GM12865 (cell line): ENCODE measurements at regions not wholly inside any gene's neighbourhood (a gene's known extent, or its start where the extent isn't known, plus 50 kb on each side); places are given as distances from the start of the nearest gene placed in this dataset.
A peak's percentile ranks its signal among the peaks of the same experiment; 100 is the strongest.

Experiments
- DNase-seq: peaks from one replicate; pipeline ENCODE4 v3.0.0; 2010; ENCODE audit warnings: low read depth
- H3K4me3 ChIP-seq: 2 replicates; pipeline ENCODE4 v1.5.1; 2011; ENCODE audit warnings: mild to moderate bottlenecking, low read depth, low read length, control low read depth
- CTCF ChIP-seq: IDR thresholded peaks from 2 replicates; pipeline ENCODE4 v1.5.1; 2011; ENCODE audit warnings: low read length, control low read depth, low read depth, inconsistent platforms; ENCODE audit not compliant: insufficient read depth; ENCODE audit errors: missing control alignments

GRCh38 chr2:222074674-222075073 lies 224.1 kb downstream of the PAX3 start:
- H3K4me3 ChIP-seq = no peak overlapping the region
- no peak for TF ChIP-seq CTCF
- DNase-seq = no peak

- H3K4me3 ChIP-seq = no peak overlapping the region
- no peak for DNase-seq
- no peak for TF ChIP-seq CTCF
These were observed 226.9 kb downstream of the PAX3 start for GRCh38 chr2:222071911-222072310.

- no peak for DNase-seq
- no peak overlapping the region for H3K4me3 ChIP-seq
- no peak for TF ChIP-seq CTCF
These were observed 234.5 kb downstream of the PAX3 start for GRCh38 chr2:222064286-222064685.

- no peak for DNase-seq
- no peak for TF ChIP-seq CTCF
- H3K4me3 ChIP-seq = no peak overlapping the region
These were observed 239.9 kb downstream of the PAX3 start for GRCh38 chr2:222058819-222059445.

- peak; percentile 54 for TF ChIP-seq CTCF
- no peak overlapping the region for H3K4me3 ChIP-seq
- peak; percentile 3 for DNase-seq
These were observed 241.3 kb downstream of the PAX3 start for GRCh38 chr2:222057347-222058073.

GRCh38 chr2:222055328-222055727 lies 243.5 kb downstream of the PAX3 start:
- TF ChIP-seq CTCF = no peak
- no peak for DNase-seq
- H3K4me3 ChIP-seq = no peak overlapping the region
